Subcutaneous abdominal adipose tissue (tissue), 5 donors: ENCODE measurements at regions not wholly inside any gene's neighbourhood (a gene's known extent, or its start where the extent isn't known, plus 50 kb on each side); places are given as distances from the start of the nearest gene placed in this dataset.

Experiments
- H3K27ac ChIP-seq: one replicate; pipeline ENCODE4 v1.7.0; 2013; ENCODE audit warnings: low read depth, mild to moderate bottlenecking, inconsistent platforms, low read length, moderate library complexity
- H3K27me3 ChIP-seq, 5 donors: one replicate each; pipeline ENCODE4 v1.7.0; 2013; ENCODE audit warnings: low read length in 5 of 5, inconsistent platforms in 1 of 5; ENCODE audit not compliant: control insufficient read depth in 5 of 5, insufficient read depth in 4 of 5
- H3K36me3 ChIP-seq, 5 donors: one replicate each; pipeline ENCODE4 v1.7.0; 2013; ENCODE audit warnings: low read length in 5 of 5; ENCODE audit not compliant: control insufficient read depth in 5 of 5, insufficient read depth in 5 of 5
- H3K4me1 ChIP-seq, 5 donors: one replicate each; pipeline ENCODE4 v1.7.0; 2013; ENCODE audit warnings: low read length in 5 of 5, mild to moderate bottlenecking in 3 of 5, moderate library complexity in 1 of 5; ENCODE audit not compliant: control insufficient read depth in 5 of 5, insufficient read depth in 5 of 5
- H3K4me3 ChIP-seq, 5 donors: one replicate each; pipeline ENCODE4 v1.7.0; 2013; ENCODE audit warnings: low read length in 5 of 5, low read depth in 1 of 5
- H3K9ac ChIP-seq, 5 donors: one replicate each; pipeline ENCODE4 v1.7.0; 2013; ENCODE audit warnings: low read length in 5 of 5, mild to moderate bottlenecking in 4 of 5, moderate library complexity in 3 of 5
- H3K9me3 ChIP-seq, 5 donors: one replicate each; pipeline ENCODE4 v1.7.0; 2013; ENCODE audit warnings: low read length in 5 of 5; ENCODE audit not compliant: control insufficient read depth in 5 of 5
- donor health status: healthy.
- donor health status: healthy.
- donor health status: healthy.
- donor health status: healthy.
- donor health status: healthy.

DNA sequence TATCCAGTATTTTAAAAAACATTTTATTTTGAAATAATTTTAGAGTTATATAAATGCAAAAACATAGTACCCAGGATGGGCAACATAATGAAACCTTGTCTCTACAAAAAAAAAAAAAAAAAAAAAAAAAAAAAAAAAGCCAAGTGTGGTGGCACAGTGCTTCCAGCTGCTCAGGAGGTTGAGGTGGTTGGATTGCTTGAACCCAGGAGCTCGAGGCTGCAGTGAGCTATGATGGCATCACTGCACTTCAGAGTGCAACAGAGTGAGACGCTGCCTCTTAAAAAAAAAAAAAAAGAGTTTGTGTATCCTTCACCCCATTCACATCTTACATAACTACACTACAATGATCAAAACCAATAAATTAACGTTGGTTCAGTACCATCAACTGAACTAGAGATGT, 115.6 kb upstream of the KIF26B start:
- H3K27ac ChIP-seq: no peak overlapping the region
- no peaks in the 10 kb centered on the region for H3K9me3 ChIP-seq
- H3K36me3 ChIP-seq: no peaks in the 10 kb centered on the region
- peaks cover 0 to 5% (median 0%) of the 10 kb centered on the region in 5 donors for H3K4me1 ChIP-seq
- H3K27me3 ChIP-seq: no peaks in the 10 kb centered on the region
- H3K4me3 ChIP-seq: no peak overlapping the region
- H3K9ac ChIP-seq: no peak overlapping the region

DNA sequence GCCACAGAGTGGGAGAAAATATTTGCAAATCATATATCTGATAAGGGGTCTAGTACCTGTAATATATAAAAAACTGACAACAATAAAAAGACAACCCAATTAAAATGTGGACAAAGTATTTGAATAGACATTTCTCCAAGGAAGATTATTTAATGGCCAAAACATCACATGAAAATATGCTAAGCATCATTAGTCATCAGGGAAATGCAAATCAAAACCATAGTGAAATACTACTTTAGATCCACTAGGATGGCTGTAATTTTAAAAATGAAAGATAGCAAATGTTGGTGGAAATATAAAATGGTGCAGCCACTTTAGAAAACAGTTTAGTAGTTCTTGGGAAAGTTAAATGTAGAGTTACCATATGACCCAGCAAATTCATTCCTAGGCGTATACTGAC, 118.7 kb upstream of the KIF26B start:
- Histone ChIP-seq H3K4me1 (no peaks in the 10 kb centered on the region), H3K27ac (no peak overlapping the region), H3K27me3 (no peaks in the 10 kb centered on the region), H3K9ac (no peak overlapping the region), H3K36me3 (no peaks in the 10 kb centered on the region), H3K4me3 (no peak overlapping the region), H3K9me3 (no peaks in the 10 kb centered on the region)

DNA sequence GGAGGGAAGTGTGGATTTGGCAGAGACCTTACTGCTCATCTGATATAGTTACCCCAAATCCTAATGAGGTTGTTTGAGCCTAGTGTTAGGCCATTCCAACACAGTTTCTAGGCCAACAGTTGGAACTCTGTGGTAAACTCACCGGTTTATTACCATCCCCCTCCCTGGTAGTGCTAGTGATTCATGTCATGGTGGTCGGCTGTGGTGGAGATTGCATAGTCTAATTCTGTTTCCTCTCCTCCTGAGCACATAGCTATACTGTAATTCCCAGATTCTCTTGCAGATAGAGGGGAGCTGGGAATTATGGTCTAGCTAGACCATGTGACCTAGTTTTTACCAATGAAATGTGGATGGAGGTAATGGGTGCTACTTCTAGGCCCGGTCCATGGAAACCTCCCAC, 123.7 kb upstream of the KIF26B start:
- Histone ChIP-seq H3K36me3 (peaks cover 0 to 10% (median 0%) of the 10 kb centered on the region in 5 donors), H3K9me3 (no peaks in the 10 kb centered on the region), H3K9ac (no peak overlapping the region), H3K4me1 (no peaks in the 10 kb centered on the region), H3K27ac (no peak overlapping the region), H3K4me3 (no peak overlapping the region), H3K27me3 (no peaks in the 10 kb centered on the region)

DNA sequence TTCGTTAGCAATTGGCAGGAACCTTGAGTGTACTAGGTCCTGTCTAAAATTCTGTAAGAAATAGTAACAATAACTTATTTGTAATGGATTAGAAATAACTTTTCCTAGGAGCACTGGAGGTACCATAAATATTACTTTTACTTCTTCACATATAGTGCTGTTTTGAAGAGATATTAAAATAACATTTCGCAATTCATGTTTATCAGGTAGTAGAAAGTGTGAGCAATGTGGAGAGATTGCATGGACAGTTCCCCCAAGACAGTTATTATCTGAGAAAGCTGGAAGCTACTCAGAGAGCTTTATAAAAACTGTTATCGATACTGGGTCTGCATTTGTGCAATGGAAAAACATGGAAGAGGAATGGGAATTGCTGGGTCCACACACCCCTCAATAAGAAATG, 128.5 kb upstream of the KIF26B start:
- H3K4me1 ChIP-seq: no peaks in the 10 kb centered on the region
- peaks cover 0 to 10% (median 0%) of the 10 kb centered on the region in 5 donors for H3K36me3 ChIP-seq
- no peaks in the 10 kb centered on the region for H3K9me3 ChIP-seq
- H3K27ac ChIP-seq: no peak overlapping the region
- H3K4me3 ChIP-seq: no peak overlapping the region
- H3K9ac ChIP-seq: no peak overlapping the region
- no peaks in the 10 kb centered on the region for H3K27me3 ChIP-seq

DNA sequence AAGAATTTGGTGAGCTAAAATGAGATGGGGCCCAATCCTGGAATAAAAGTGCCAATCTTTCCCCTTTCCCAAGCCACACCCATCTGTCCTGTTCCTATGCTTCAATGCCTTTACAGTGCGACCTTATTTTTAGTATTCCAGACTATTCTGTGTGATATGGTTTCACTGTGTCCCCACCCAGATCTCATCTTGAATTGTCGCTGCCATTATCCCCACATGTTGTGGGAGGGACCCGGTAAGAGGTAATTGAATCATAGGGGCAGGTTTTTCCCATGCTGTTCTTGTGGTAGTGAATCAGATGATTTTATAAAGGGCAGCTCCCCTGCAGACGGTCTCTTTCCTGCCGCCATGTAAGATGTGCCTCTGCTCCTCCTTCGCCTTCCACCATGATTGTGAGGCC, 129.3 kb upstream of the KIF26B start:
- Histone ChIP-seq H3K9me3 (no peaks in the 10 kb centered on the region), H3K4me3 (no peak overlapping the region), H3K36me3 (peaks cover 0 to 5% (median 0%) of the 10 kb centered on the region in 5 donors), H3K27me3 (no peaks in the 10 kb centered on the region), H3K27ac (no peak overlapping the region), H3K9ac (no peak overlapping the region), H3K4me1 (no peaks in the 10 kb centered on the region)

DNA sequence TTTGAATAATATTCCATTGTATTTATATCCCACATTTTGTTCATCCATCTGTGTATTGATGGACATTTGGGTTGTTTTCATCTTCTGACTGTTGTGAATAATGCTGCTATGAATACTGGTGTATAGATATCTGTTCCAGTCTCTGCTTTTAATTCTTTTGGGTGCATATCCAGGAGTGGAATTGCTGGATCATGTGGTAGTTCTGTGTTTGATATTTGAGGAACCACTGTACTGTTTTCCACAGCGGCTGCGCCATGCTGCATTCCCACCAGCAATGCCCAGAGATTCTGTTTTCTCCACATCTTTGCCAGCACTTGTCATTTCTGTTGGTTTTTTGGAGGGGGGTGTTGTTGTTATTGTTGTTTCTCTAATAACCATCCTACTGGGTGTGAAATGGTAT, 131.6 kb upstream of the KIF26B start:
- Histone ChIP-seq H3K27me3 (no peaks in the 10 kb centered on the region), H3K36me3 (peaks cover 0 to 2% (median 0%) of the 10 kb centered on the region in 5 donors), H3K4me1 (no peaks in the 10 kb centered on the region), H3K4me3 (no peak overlapping the region), H3K9me3 (no peaks in the 10 kb centered on the region), H3K27ac (no peak overlapping the region), H3K9ac (no peak overlapping the region)

DNA sequence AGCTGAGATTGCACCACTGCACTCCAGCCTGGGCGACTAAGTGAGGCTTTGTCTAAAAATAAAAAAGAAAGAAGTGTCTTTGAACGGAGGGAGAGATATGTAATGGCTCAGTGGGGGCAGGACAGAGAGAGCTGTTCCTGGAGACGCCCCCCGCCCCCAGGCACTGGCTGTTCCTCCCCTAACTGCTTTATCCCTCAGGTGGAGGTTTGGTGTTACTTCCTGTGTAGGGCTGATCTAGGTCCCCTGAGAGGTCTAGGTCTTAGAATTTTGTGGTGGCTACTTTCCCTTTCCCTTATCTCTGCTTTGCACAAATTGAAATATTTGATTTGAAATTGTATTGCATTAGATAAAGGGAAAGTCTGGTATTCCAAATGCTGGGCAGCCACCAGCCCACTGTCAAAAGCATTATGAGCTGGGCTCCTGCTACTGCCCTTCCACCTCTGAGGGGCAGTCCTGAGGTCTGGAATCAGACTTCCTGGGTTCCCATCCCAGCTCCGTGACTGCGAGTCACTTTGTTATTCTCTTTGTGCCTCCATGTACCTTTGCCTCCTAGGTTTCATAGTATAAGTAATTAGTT, 134.8 kb upstream of the KIF26B start:
- no peaks in the 10 kb centered on the region for H3K4me1 ChIP-seq
- no peaks in the 10 kb centered on the region for H3K27me3 ChIP-seq
- no peak overlapping the region for H3K27ac ChIP-seq
- H3K9ac ChIP-seq: peak overlapping the region in 1 of 5 donors; percentile 20
- no peak overlapping the region for H3K4me3 ChIP-seq
- H3K36me3 ChIP-seq: peaks cover 0 to 5% (median 0%) of the 10 kb centered on the region in 5 donors
- no peaks in the 10 kb centered on the region for H3K9me3 ChIP-seq

DNA sequence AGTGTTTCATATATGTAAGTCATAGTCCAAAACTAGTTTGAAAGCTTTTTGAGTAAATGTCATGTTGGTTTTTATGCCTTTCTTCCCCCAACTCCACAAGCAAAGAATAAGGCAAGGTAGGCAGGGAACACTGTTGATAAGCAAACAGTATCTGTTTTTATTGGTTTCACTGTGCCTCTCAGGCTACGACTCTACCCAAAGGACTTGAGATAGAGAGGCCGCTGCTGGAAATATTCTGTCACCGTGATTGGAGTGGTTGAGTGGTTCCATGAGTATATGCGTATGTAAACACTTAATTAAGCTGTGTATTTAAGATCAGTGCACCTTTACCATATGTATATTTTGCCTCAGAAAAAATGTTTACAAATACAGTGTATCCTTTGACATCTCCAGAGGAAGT, 138.1 kb upstream of the KIF26B start:
- Histone ChIP-seq H3K27ac (no peak overlapping the region), H3K4me3 (no peak overlapping the region), H3K9ac (no peak overlapping the region), H3K4me1 (no peaks in the 10 kb centered on the region), H3K36me3 (peaks cover 0 to 5% (median 0%) of the 10 kb centered on the region in 5 donors), H3K27me3 (no peaks in the 10 kb centered on the region), H3K9me3 (no peaks in the 10 kb centered on the region)

DNA sequence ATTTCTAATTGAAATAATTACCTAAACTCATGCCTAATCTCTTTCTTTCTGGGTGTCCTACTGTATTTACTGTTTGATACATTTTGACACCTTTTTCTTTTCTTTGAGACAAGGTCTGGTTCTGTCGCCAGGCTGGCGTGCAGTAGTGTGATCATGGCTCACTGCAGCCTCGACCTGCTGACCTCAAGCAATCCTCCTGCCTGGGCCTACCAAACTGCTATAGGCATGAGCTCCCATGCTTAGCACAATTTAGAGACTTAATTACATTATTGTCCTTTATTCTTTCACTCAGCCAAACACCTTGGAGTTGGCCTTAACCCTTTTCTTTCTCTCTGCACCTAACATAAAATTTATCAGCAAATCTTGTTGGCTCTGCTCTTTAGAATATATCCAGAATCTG, 139.8 kb upstream of the KIF26B start:
- no peaks in the 10 kb centered on the region for H3K9me3 ChIP-seq
- no peak overlapping the region for H3K27ac ChIP-seq
- no peak overlapping the region for H3K4me3 ChIP-seq
- no peaks in the 10 kb centered on the region for H3K27me3 ChIP-seq
- H3K36me3 ChIP-seq: peaks cover 0 to 6% (median 4%) of the 10 kb centered on the region in 5 donors
- H3K4me1 ChIP-seq: no peaks in the 10 kb centered on the region
- no peak overlapping the region for H3K9ac ChIP-seq

DNA sequence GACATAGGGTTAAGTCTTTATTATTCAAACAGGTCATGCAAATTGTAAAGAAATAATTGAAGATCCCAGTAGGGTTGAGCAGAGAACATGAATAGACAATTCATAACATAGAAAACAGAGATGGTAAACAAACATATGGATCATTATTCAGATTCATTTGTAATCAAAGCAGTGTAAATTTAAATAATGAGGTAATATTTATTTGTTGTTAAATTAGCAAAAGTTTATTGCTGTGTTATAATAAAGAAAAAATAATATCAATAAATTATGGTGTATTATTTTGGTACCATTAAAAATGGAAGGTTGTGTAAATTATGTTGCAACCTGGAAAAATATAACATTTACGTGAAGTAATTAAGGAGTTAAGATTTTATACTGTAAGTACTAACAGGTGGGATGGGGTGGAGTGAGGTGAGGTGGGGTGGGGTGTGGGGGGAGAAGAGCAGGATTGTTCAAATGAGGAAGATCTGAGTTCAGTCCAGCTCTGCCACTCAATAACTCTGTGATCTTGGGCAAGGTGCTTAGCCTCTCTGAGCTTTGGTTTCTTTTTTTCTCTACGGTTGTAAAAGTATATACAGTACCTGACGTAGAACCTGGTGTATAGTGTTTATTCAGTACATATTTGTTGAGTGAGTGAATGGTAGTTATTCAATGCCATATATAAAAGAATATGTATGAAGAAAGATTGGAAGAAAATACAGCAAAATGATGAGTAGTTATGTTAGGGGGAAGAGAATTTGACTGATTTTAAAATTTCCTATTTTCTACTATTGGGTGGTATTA, 140.3 kb upstream of the KIF26B start:
- no peaks in the 10 kb centered on the region for H3K27me3 ChIP-seq
- no peak overlapping the region for H3K9ac ChIP-seq

More for the DNA sequence above, 140.3 kb upstream of the KIF26B start:
- no peak overlapping the region for H3K27ac ChIP-seq
- H3K4me1 ChIP-seq: no peaks in the 10 kb centered on the region
- no peak overlapping the region for H3K4me3 ChIP-seq
- H3K9me3 ChIP-seq: no peaks in the 10 kb centered on the region
- peaks cover 0 to 7% (median 5%) of the 10 kb centered on the region in 5 donors for H3K36me3 ChIP-seq
